ENCODE measurements at regions not wholly inside any gene's neighbourhood (a gene's known extent, or its start where the extent isn't known, plus 50 kb on each side); places are given as distances from the start of the nearest gene placed in this dataset.

DNA sequence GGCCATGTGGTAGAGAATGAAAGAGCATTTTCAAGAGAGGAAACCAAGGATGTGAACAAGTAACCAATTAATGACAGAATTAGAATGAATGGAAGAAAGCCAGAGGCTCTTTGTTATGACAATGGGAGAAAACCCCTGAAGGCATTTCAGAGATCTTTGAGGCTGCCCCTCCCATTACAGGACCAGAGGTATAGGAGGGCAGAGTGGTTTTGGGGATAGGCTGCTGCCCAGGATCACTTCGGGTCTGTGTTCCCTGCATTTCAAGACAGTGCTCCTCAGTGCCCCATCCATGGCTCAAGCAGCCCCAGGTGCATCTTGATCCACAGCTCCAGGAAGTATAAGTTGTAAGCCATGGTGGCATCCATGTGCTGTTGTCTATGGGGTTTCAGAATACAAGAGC is 124.0 kb upstream of the HPF1 start:
- H3K4me1 ChIP-seq (ENCODE audit: control insufficient read depth, insufficient read depth, low read length): 0 out of 2 replicates have a peak, but pooled peaks cover 4% of the 10 kb centered on the region
- H3K4me3 ChIP-seq (ENCODE audit: low read depth, low read length): no peak overlapping the region
- H3K9me3 ChIP-seq (ENCODE audit: control insufficient read depth, insufficient read depth, low read depth, low read length): no peaks in the 10 kb centered on the region
- H3K36me3 ChIP-seq (ENCODE audit: control insufficient read depth in 2 of 2, insufficient read depth in 1 of 2, low read length in 2 of 2): no peaks in the 10 kb centered on the region
- ChIA-PET POLR2A (no interaction called here), CTCF (no interaction called here)
- TF ChIP-seq BCL11B (tag by site-specific recombination; IDR thresholded peaks at IDR 0.05; ENCODE audit: low read depth) (no peak), ZNF585B (tag by site-specific recombination; IDR thresholded peaks at IDR 0.05) (peak; percentile 52)
- H3K27ac ChIP-seq (ENCODE audit: extremely low read depth, low read depth, low read length): no peak overlapping the region

DNA sequence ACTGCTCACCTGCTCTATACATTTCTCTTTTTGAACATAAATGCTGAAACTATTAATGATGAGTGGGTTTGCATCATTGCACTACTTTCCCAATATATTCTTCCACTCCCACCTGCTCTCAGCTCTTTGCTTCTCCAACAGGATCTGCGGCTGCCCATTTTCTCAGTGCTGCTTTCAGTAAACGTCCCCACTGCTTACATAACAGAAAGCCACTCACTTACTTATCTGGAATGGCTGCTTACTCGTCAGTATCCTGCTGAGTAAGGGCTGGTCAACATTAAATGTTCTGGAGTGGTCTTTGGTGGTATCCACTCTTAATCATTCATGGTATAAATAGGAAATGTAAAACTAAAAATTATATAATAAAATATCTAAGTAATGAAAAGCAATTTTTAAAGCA is 112.8 kb upstream of the HPF1 start:
- H3K36me3 ChIP-seq (ENCODE audit: control insufficient read depth in 2 of 2, insufficient read depth in 1 of 2, low read length in 2 of 2): no peaks in the 10 kb centered on the region
- ChIA-PET POLR2A (no interaction called here), CTCF (no interaction called here)
- no peak overlapping the region for H3K4me3 ChIP-seq (ENCODE audit: low read depth, low read length)
- H3K27ac ChIP-seq (ENCODE audit: extremely low read depth, low read depth, low read length): no peak overlapping the region
- TF ChIP-seq, protein P1, sequence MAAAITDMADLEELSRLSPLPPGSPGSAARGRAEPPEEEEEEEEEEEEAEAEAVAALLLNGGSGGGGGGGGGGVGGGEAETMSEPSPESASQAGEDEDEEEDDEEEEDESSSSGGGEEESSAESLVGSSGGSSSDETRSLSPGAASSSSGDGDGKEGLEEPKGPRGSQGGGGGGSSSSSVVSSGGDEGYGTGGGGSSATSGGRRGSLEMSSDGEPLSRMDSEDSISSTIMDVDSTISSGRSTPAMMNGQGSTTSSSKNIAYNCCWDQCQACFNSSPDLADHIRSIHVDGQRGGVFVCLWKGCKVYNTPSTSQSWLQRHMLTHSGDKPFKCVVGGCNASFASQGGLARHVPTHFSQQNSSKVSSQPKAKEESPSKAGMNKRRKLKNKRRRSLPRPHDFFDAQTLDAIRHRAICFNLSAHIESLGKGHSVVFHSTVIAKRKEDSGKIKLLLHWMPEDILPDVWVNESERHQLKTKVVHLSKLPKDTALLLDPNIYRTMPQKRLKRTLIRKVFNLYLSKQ (tag by site-specific recombination; IDR thresholded peaks at IDR 0.05; ENCODE audit: borderline replicate concordance): no peak
- TF ChIP-seq, protein P2, sequence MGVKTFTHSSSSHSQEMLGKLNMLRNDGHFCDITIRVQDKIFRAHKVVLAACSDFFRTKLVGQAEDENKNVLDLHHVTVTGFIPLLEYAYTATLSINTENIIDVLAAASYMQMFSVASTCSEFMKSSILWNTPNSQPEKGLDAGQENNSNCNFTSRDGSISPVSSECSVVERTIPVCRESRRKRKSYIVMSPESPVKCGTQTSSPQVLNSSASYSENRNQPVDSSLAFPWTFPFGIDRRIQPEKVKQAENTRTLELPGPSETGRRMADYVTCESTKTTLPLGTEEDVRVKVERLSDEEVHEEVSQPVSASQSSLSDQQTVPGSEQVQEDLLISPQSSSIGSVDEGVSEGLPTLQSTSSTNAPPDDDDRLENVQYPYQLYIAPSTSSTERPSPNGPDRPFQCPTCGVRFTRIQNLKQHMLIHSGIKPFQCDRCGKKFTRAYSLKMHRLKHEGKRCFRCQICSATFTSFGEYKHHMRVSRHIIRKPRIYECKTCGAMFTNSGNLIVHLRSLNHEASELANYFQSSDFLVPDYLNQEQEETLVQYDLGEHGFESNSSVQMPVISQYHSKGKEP (tag by site-specific recombination; IDR thresholded peaks at IDR 0.05): no peak
- TF ChIP-seq FEZF1 (tag by site-specific recombination; IDR thresholded peaks at IDR 0.05) (no peak), ZNF660 (tag by site-specific recombination; IDR thresholded peaks at IDR 0.05) (no peak), ZNF610 (tag by site-specific recombination; IDR thresholded peaks at IDR 0.05; ENCODE audit: borderline replicate concordance) (no peak), ZNF658 (tag by site-specific recombination; IDR thresholded peaks at IDR 0.05) (no peak), ZNF221 (tag by site-specific recombination; IDR thresholded peaks at IDR 0.05; ENCODE audit: borderline replicate concordance) (no peak), ZNF16 (tag by site-specific recombination; IDR thresholded peaks at IDR 0.05; ENCODE audit: low read depth) (no peak), OSR2 (tag by site-specific recombination; IDR thresholded peaks at IDR 0.05) (no peak), ZNF354C (tag by site-specific recombination; IDR thresholded peaks at IDR 0.05; ENCODE audit: borderline replicate concordance, low read depth) (no peak), ZNF707 (tag by site-specific recombination; IDR thresholded peaks at IDR 0.05) (no peak), ZNF544 (tag by site-specific recombination; IDR thresholded peaks at IDR 0.05) (no peak), ZNF335 (tag by site-specific recombination; conservative IDR thresholded peaks at IDR 0.05) (no peak), ZNF837 (tag by site-specific recombination; IDR thresholded peaks at IDR 0.05) (no peak)
- TF ChIP-seq, protein P3, sequence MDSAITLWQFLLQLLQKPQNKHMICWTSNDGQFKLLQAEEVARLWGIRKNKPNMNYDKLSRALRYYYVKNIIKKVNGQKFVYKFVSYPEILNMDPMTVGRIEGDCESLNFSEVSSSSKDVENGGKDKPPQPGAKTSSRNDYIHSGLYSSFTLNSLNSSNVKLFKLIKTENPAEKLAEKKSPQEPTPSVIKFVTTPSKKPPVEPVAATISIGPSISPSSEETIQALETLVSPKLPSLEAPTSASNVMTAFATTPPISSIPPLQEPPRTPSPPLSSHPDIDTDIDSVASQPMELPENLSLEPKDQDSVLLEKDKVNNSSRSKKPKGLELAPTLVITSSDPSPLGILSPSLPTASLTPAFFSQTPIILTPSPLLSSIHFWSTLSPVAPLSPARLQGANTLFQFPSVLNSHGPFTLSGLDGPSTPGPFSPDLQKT (IDR thresholded peaks at IDR 0.05; ENCODE audit: borderline replicate concordance, low read depth, low read length): no peak
- H3K9me3 ChIP-seq (ENCODE audit: control insufficient read depth, insufficient read depth, low read depth, low read length): no peaks in the 10 kb centered on the region
- no peaks in the 10 kb centered on the region for H3K4me1 ChIP-seq (ENCODE audit: control insufficient read depth, insufficient read depth, low read length)

DNA sequence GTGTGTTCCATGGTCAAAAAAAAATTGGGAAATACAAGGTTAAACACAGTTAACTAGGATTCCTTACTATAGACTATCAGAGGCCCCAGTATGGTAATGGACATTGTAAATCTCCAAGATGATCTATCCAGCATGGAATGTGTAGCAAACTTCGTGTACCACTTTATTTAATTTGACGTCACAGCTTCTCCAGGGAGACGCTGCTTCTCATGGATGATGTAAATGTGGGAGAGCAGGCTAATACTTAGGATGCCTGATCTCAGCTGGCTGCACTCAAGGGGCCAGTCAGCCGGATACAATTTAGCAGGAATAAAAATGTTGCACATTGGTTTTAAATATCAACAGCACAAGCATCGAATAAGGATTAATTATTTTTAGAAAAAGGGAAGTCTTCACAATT is 111.7 kb upstream of the HPF1 start:
- no peaks in the 10 kb centered on the region for H3K4me1 ChIP-seq (ENCODE audit: control insufficient read depth, insufficient read depth, low read length)
- no peak overlapping the region for H3K4me3 ChIP-seq (ENCODE audit: low read depth, low read length)
- TF ChIP-seq ZNF514 (tag by site-specific recombination; IDR thresholded peaks at IDR 0.05): no peak
- no peak for TF ChIP-seq GLIS2 (tag by site-specific recombination; IDR thresholded peaks at IDR 0.05)
- no peak for TF ChIP-seq ZBTB7A (tag by site-specific recombination; IDR thresholded peaks at IDR 0.05; ENCODE audit: low read depth)
- no peak for TF ChIP-seq ZSCAN23 (tag by site-specific recombination; IDR thresholded peaks at IDR 0.05)
- TF ChIP-seq KLF9 (tag by site-specific recombination; IDR thresholded peaks at IDR 0.05; ENCODE audit: low read depth): no peak
- TF ChIP-seq ZNF394 (tag by site-specific recombination; IDR thresholded peaks at IDR 0.05; ENCODE audit: borderline replicate concordance): peak; percentile 29; the same call in 1 of the 2 replicates
- TF ChIP-seq ZNF2 (tag by site-specific recombination; IDR thresholded peaks at IDR 0.05): no peak
- TF ChIP-seq ZNF146 (tag by site-specific recombination; IDR thresholded peaks at IDR 0.05): no peak
- TF ChIP-seq ZNF792 (tag by site-specific recombination; IDR thresholded peaks at IDR 0.05): no peak
- TF ChIP-seq ZNF571 (tag by site-specific recombination; IDR thresholded peaks at IDR 0.05): no peak
- TF ChIP-seq, protein P4, sequence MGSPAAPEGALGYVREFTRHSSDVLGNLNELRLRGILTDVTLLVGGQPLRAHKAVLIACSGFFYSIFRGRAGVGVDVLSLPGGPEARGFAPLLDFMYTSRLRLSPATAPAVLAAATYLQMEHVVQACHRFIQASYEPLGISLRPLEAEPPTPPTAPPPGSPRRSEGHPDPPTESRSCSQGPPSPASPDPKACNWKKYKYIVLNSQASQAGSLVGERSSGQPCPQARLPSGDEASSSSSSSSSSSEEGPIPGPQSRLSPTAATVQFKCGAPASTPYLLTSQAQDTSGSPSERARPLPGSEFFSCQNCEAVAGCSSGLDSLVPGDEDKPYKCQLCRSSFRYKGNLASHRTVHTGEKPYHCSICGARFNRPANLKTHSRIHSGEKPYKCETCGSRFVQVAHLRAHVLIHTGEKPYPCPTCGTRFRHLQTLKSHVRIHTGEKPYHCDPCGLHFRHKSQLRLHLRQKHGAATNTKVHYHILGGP (tag by site-specific recombination; IDR thresholded peaks at IDR 0.05): no peak

More for the DNA sequence above, 111.7 kb upstream of the HPF1 start:
- Histone ChIP-seq H3K9me3 (ENCODE audit: control insufficient read depth, insufficient read depth, low read depth, low read length) (no peaks in the 10 kb centered on the region), H3K27ac (ENCODE audit: extremely low read depth, low read depth, low read length) (no peak overlapping the region), H3K36me3 (ENCODE audit: control insufficient read depth in 2 of 2, insufficient read depth in 1 of 2, low read length in 2 of 2) (no peaks in the 10 kb centered on the region)
- ChIA-PET POLR2A (no interaction called here), CTCF (no interaction called here)
